Ishikawa (cell line): ENCODE measurements at regions not wholly inside any gene's neighbourhood (a gene's known extent, or its start where the extent isn't known, plus 50 kb on each side); places are given as distances from the start of the nearest gene placed in this dataset.

Experiments
- CEBPB ChIP-seq: IDR thresholded peaks from 2 replicates; pipeline ENCODE4 v1.6.1; 2012
- CREB1 ChIP-seq: IDR thresholded peaks from 2 replicates; pipeline ENCODE4 v1.6.1; 2012; ENCODE audit warnings: low read depth
- EGR1 ChIP-seq: IDR thresholded peaks from 2 replicates; pipeline ENCODE4 v1.6.1; 2012
- EP300 ChIP-seq: IDR thresholded peaks from 2 replicates; pipeline ENCODE4 v1.6.1; 2012; ENCODE audit warnings: borderline replicate concordance
- FOXM1 ChIP-seq: IDR thresholded peaks from 2 replicates; pipeline ENCODE4 v1.6.1; 2012; ENCODE audit warnings: low read depth, borderline replicate concordance
- MAX ChIP-seq: IDR thresholded peaks from 2 replicates; pipeline ENCODE4 v1.6.1; 2012
- NFIC ChIP-seq: IDR thresholded peaks from 2 replicates; pipeline ENCODE4 v1.6.1; 2012
- RAD21 ChIP-seq: IDR thresholded peaks from 2 replicates; pipeline ENCODE4 v1.6.1; 2012; ENCODE audit warnings: low read depth
- TAF1 ChIP-seq: IDR thresholded peaks from 2 replicates; pipeline ENCODE4 v1.6.1; 2012; ENCODE audit warnings: low read depth, mild to moderate bottlenecking
- TCF12 ChIP-seq: IDR thresholded peaks from 2 replicates; pipeline ENCODE4 v1.6.1; 2012; ENCODE audit warnings: low read depth
- TEAD4 ChIP-seq: IDR thresholded peaks from 2 replicates; pipeline ENCODE4 v1.6.1; 2012
- USF1 ChIP-seq: IDR thresholded peaks from 2 replicates; pipeline ENCODE4 v1.6.1; 2012
- YY1 ChIP-seq: IDR thresholded peaks from 2 replicates; pipeline ENCODE4 v1.6.1; 2012; ENCODE audit warnings: low read depth
- ZBTB7A ChIP-seq: IDR thresholded peaks from 2 replicates; pipeline ENCODE4 v1.6.1; 2012; ENCODE audit warnings: low read depth
- TF ChIP-seq, protein P1 (sequence below): IDR thresholded peaks from 2 replicates; pipeline ENCODE4 v1.6.1; 2012; ENCODE audit warnings: low read depth, mild to moderate bottlenecking

- TF ChIP-seq MAX (no peak), FOXM1 (no peak), TCF12 (no peak), USF1 (no peak)
- TF ChIP-seq, protein P1, sequence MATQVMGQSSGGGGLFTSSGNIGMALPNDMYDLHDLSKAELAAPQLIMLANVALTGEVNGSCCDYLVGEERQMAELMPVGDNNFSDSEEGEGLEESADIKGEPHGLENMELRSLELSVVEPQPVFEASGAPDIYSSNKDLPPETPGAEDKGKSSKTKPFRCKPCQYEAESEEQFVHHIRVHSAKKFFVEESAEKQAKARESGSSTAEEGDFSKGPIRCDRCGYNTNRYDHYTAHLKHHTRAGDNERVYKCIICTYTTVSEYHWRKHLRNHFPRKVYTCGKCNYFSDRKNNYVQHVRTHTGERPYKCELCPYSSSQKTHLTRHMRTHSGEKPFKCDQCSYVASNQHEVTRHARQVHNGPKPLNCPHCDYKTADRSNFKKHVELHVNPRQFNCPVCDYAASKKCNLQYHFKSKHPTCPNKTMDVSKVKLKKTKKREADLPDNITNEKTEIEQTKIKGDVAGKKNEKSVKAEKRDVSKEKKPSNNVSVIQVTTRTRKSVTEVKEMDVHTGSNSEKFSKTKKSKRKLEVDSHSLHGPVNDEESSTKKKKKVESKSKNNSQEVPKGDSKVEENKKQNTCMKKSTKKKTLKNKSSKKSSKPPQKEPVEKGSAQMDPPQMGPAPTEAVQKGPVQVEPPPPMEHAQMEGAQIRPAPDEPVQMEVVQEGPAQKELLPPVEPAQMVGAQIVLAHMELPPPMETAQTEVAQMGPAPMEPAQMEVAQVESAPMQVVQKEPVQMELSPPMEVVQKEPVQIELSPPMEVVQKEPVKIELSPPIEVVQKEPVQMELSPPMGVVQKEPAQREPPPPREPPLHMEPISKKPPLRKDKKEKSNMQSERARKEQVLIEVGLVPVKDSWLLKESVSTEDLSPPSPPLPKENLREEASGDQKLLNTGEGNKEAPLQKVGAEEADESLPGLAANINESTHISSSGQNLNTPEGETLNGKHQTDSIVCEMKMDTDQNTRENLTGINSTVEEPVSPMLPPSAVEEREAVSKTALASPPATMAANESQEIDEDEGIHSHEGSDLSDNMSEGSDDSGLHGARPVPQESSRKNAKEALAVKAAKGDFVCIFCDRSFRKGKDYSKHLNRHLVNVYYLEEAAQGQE = no peak
Measured at GRCh38 chr18:65671621-65672415, 79.0 kb upstream of the CDH7 start.

DNA sequence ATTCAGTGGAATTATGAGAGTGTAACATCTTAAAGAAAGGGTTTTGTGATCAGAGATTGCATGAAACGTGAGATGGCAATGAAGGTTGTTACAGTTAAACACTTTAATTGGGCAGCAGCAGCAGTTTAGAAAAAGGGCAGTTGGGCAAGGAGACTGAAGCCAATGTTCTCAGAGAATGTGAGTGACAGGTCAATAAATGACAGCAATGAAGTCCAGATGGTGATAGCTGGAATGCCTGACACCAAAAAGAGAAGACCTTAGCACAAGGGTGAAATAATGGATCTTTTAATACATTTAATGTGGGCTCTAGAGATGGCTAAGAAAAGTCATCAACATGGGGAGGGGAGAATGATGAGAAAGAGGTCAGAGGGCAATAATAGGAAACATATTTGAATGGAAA, 89.4 kb upstream of the CDH7 start:
- no peak for TF ChIP-seq EGR1
- no peak for TF ChIP-seq RAD21
- no peak for TF ChIP-seq MAX

DNA sequence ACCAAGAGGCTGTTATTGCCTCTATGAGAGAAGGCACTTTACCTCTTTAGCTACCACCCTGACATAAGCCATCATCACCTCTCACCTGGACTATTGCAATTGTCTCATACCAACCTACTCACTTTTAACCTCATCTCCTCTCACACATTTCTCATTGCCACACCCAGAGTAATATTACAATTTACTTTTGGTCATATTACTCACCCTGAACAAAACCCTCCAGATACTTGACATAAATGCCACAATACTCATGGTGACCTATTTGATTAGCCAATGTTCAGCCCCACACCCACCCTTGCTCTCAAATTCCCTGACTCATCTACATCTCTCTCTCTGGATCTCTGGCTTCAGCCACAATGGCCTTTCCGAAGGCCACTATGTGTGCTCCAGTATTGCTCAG, 90.9 kb upstream of the CDH7 start:
- TF ChIP-seq YY1 (no peak), USF1 (no peak)

- no peak for TF ChIP-seq YY1
- no peak for TF ChIP-seq TAF1
- TF ChIP-seq, protein P1 = no peak
- no peak for TF ChIP-seq ZBTB7A
- TF ChIP-seq CREB1 = no peak
- TF ChIP-seq NFIC = no peak
- TF ChIP-seq TCF12 = no peak
Measured at GRCh38 chr18:65659312-65659711, 91.5 kb upstream of the CDH7 start.

DNA sequence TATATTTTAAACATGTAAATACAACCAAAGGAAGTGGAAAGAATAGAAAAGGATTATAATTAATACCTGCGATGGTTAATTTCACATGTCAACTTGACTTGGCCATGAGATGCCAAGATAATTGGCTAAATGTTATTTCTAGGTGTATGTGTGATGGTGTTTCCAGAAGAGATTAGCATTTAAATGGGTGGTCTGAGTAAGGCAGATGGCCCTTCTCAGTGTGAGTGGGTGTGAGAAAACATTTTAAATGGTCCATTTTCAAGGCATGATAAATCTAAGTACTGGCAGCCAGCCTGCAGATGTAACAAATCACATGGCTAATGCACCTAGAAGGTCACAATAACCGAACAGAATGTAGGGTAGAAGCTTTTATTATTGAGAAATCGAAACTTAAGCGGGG, 99.6 kb upstream of the CDH7 start:
- TF ChIP-seq, protein P1 = no peak
- TF ChIP-seq TCF12 = no peak
- no peak for TF ChIP-seq TEAD4
- no peak for TF ChIP-seq YY1
- TF ChIP-seq RAD21 = no peak
- TF ChIP-seq NFIC = no peak
- TF ChIP-seq EGR1 = no peak
- no peak for TF ChIP-seq TAF1
- TF ChIP-seq ZBTB7A = no peak
- no peak for TF ChIP-seq EP300
- no peak for TF ChIP-seq FOXM1
- TF ChIP-seq CEBPB = no peak
